Ascending aorta (tissue), 2 donors: ENCODE measurements at regions not wholly inside any gene's neighbourhood (a gene's known extent, or its start where the extent isn't known, plus 50 kb on each side); places are given as distances from the start of the nearest gene placed in this dataset.

Experiments
- DNase-seq, 2 donors: peaks; one replicate each; pipeline ENCODE4 v3.0.0-alpha.2; 2019; ENCODE audit warnings: low spot score in 2 of 2
- H3K27ac ChIP-seq, 2 donors: fragments of 200-600 bp; sonication (generic); one replicate each; pipeline ENCODE4 v1.5.1; 2016 to 2017; ENCODE audit warnings: mild to moderate bottlenecking in 1 of 2
- H3K27me3 ChIP-seq: fragments of 200-600 bp; sonication (generic); one replicate; pipeline ENCODE4 v1.5.1; 2017
- H3K36me3 ChIP-seq, 2 donors: fragments of 200-600 bp; sonication (generic); one replicate each; pipeline ENCODE4 v1.5.1; 2016
- H3K4me1 ChIP-seq, 2 donors: fragments of 200-600 bp; sonication (generic); one replicate each; pipeline ENCODE4 v1.5.1; 2016 to 2017; ENCODE audit warnings: mild to moderate bottlenecking in 1 of 2
- H3K4me3 ChIP-seq, 2 donors: fragments of 200-600 bp; sonication (generic); one replicate each; pipeline ENCODE4 v1.5.1; 2016 to 2017; ENCODE audit warnings: mild to moderate bottlenecking in 1 of 2
- H3K9me3 ChIP-seq, 2 donors: fragments of 200-600 bp; sonication (generic); one replicate each; pipeline ENCODE4 v1.5.1; 2016
- CTCF ChIP-seq, 3 experiments: fragments of 200-600 bp in 2 of 3; fragments of 450-650 bp in 1 of 3; sonication (generic) in 2 of 3; IDR thresholded peaks; one replicate each; pipeline ENCODE4 v1.5.1; 2016 to 2019; ENCODE audit warnings: antibody characterized with exemption in 3 of 3, mild to moderate bottlenecking in 1 of 3, moderate library complexity in 1 of 3
- intact Hi-C: fragments of 100-400 bp; cut with DNase I; formaldehyde crosslinking; loops from one replicate; pipeline ENCODE4 v1.15.1; 2023

DNA sequence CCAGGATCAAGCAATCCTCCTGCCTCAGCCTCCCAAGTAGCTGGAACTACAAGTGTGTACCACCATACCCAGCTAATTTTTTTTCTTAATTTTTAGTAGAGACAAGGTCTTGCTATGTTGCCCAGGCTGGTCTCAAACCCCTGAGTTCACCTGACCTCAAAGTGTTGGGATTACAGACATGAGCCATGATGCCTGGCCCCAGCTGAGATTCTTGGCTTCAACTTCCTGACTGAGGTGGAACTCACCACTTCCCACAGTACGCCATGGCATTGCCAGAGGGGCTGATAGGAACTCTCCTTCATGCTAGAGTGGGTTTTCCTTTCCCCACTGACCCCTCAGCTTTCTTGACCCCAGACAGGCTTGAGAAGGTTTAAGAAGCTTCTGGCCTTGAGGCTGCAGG is 251.0 kb upstream of the CSF3R start:
- Histone ChIP-seq H3K27me3 (no peaks in the 10 kb centered on the region), H3K4me1 (no peaks in the 10 kb centered on the region), H3K4me3 (no peak overlapping the region), H3K36me3 (no peaks in the 10 kb centered on the region), H3K27ac (no peak overlapping the region), H3K9me3 (no peaks in the 10 kb centered on the region)
- TF ChIP-seq CTCF (IDR thresholded peaks at IDR 0.05): no peak
- intact Hi-C loops: no loop called here
- peak in 1 of 2 donors; percentile 21 for DNase-seq

DNA sequence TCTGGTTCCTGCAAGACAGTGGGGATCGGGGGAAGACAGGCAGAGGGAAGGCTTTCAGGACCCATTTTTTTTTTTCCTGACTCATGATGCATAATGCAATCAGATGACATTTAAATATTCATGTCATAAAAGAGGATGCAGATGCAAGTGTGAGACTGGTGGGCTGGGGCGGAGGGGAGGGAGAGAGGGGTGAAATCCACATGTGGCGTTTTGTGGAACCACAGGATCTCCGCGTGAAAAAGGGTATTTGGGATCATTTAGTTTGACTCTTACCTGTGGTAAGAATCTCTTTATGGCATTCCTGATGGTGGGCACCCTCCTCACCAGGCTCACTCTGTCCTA is 249.3 kb upstream of the CSF3R start:
- Histone ChIP-seq H3K27ac (no peak overlapping the region), H3K4me1 (no peaks in the 10 kb centered on the region), H3K4me3 (no peak overlapping the region), H3K27me3 (no peaks in the 10 kb centered on the region), H3K36me3 (no peaks in the 10 kb centered on the region), H3K9me3 (no peaks in the 10 kb centered on the region)
- no peak for TF ChIP-seq CTCF (IDR thresholded peaks at IDR 0.05)
- intact Hi-C loops: no loop called here
- peak in 1 of 2 donors; percentile 35 for DNase-seq

DNA sequence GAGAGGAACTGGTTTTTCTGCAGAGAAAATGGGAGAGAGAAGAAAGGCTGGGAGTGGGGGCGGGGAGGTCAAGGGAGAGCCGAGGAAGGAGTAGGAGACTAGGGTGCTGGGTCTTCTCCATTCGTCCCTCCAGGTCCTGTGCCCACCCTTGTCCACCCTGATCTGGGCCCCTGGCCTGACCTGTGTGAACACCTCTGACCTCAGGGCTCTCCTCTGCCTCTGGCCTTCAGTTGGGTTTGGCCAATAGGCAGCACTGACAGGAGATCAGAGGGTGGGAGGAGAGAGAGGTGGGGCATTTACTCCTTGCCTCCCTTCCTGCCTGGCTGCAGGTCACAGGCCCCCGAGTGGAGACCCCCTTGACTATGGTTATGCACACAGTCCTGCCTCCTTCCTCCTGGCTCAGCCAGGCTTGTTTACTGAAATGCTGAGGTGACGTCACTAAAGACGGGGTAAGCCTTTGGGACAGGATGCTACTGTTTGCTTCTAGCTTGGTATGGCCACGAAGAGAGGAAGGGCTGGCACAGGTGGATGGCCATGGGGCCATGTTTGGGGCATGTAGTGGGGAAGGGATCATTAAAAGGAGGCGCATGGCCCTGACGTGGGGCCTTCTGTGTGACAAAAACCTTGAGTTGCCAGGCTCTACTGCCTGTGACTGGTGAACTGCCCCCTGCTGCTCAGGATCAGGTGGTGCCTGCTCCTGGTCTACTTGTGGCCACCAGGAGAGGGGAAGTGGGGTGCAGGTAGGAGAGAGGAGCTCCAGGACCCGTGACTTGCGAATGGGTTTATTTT is 248.7 kb upstream of the CSF3R start:
- peak in 1 of 2 donors; percentile 19 for DNase-seq
- no peaks in the 10 kb centered on the region for H3K9me3 ChIP-seq
- H3K4me3 ChIP-seq: no peak overlapping the region
- intact Hi-C loops: no loop called here
- TF ChIP-seq CTCF (IDR thresholded peaks at IDR 0.05): no peak
- H3K4me1 ChIP-seq: no peaks in the 10 kb centered on the region
- H3K27ac ChIP-seq: no peak overlapping the region
- no peaks in the 10 kb centered on the region for H3K36me3 ChIP-seq
- H3K27me3 ChIP-seq: no peaks in the 10 kb centered on the region

- DNase-seq: no peak
- no peaks in the 10 kb centered on the region for H3K9me3 ChIP-seq
- H3K4me1 ChIP-seq: no peaks in the 10 kb centered on the region
- TF ChIP-seq CTCF (IDR thresholded peaks at IDR 0.05): no peak
- H3K4me3 ChIP-seq: no peak overlapping the region
- no peaks in the 10 kb centered on the region for H3K27me3 ChIP-seq
- intact Hi-C loops: no loop called here
- H3K27ac ChIP-seq: no peak overlapping the region
- no peaks in the 10 kb centered on the region for H3K36me3 ChIP-seq
Observed at GRCh38 chr1:36730599-36730998, 247.9 kb upstream of the CSF3R start.

DNA sequence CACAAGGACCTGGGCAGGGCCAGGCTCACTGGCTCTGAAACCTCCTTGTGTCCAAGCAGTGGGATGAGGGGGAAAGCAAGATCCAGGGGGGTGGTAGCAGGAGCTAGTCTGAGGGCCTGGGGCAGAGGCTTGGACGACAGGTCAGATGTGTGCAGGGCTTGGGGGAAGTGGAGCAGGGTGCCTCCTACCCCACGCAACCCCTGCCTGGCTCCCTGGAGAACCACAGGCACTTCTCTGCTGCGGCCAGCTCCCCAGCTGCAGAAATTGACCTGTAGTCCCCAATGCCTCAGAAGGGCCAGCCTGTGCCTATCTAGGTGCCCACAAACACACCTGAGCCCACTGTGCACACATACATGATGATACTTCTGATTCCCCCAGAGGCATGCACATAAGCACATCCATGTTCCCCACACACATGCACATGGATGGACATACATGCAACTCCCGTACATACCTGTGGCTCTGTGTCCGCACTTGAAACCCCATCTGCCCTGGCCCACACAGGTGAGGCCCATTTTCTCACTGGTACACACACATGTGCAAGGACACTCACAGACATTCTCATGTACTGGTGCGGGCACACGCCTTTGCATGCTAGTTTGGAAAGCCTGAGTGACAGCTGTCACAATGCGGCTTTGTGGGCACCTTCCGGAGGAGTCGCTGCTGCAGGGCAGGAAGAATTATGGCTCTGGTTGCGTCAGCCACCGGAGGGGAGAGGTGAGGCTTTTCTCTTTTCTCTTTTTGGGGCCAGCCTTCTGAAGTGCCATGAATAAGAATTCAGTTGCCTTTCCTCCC is 247.2 kb upstream of the CSF3R start:
- H3K27me3 ChIP-seq: no peaks in the 10 kb centered on the region

More for the DNA sequence above, 247.2 kb upstream of the CSF3R start:
- no peaks in the 10 kb centered on the region for H3K36me3 ChIP-seq
- H3K4me1 ChIP-seq: no peaks in the 10 kb centered on the region
- H3K4me3 ChIP-seq: no peak overlapping the region
- H3K9me3 ChIP-seq: no peaks in the 10 kb centered on the region
- intact Hi-C loops: no loop called here
- TF ChIP-seq CTCF (IDR thresholded peaks at IDR 0.05): no peak
- no peak overlapping the region for H3K27ac ChIP-seq
- DNase-seq: peak in 1 of 2 donors; percentile 42
